Gastrocnemius medialis (tissue), 4 donors: ENCODE measurements at regions not wholly inside any gene's neighbourhood (a gene's known extent, or its start where the extent isn't known, plus 50 kb on each side); places are given as distances from the start of the nearest gene placed in this dataset.

Source experiments
- CTCF ChIP-seq, 5 experiments: fragments of 450-650 bp in 3 of 5; fragments of 200-600 bp in 2 of 5; sonication (generic) in 2 of 5; IDR thresholded peaks in 4 of 5; conservative IDR thresholded peaks in 1 of 5; 1 replicate in 4 of 5; 2 replicates in 1 of 5; pipeline ENCODE4 v1.5.1; 2016 to 2019; ENCODE audit warnings: antibody characterized with exemption in 5 of 5, mild to moderate bottlenecking in 3 of 5, moderate library complexity in 3 of 5
- POLR2A ChIP-seq, 2 donors: fragments of 450-650 bp; IDR thresholded peaks; one replicate each; pipeline ENCODE4 v1.6.1; 2017; ENCODE audit warnings: antibody characterized with exemption in 2 of 2, mild to moderate bottlenecking in 2 of 2, moderate library complexity in 2 of 2

- TF ChIP-seq CTCF (IDR thresholded peaks at IDR 0.05 in 4 of 5, conservative IDR thresholded peaks at IDR 0.05 in 1 of 5) (no peak), POLR2A (IDR thresholded peaks at IDR 0.05) (no peak)
Observed at GRCh38 chr11:107183953-107184352, 165.7 kb upstream of the GUCY1A2 start.
